T47D (cell line): ENCODE measurements at regions not wholly inside any gene's neighbourhood (a gene's known extent, or its start where the extent isn't known, plus 50 kb on each side); places are given as distances from the start of the nearest gene placed in this dataset.

ENCODE experiments used
- DNase-seq, 2 experiments: peaks; one replicate each; pipeline versions ENCODE4 v3.0.0 to v3.0.0-alpha.2; 2011 to 2012; ENCODE audit warnings: low read depth in 1 of 2, low spot score in 1 of 2
- JUND ChIP-seq: IDR thresholded peaks from 2 replicates; pipeline ENCODE4 v1.6.1; 2012; ENCODE audit warnings: low read depth
- in situ Hi-C: cut with HindIII; loops from 2 replicates; pipeline ENCODE4 v1.10.0; 2016; ENCODE audit warnings: low sequenced_read_pairs, low pct_unique_long_range_greater_than_20kb

DNA sequence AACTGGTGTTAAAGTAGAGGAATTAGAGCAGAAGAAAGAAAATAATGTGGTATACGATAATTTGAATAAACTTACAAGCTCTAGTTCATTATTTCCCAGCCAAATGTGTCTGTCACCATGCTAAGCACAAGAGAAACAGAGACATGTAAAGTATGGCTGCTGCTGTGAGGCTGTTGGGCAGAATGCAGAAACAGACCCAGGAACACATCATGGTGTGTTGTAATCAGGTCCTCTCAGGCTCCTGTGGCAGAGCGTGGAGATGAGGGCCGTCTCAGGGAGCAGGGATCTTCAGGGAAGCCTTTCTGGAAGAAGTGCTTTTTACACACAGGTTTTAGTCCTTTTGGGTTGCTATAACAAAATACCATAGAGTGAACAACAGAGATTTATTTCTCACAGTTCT, 710.7 kb upstream of the SGCG start:
- in situ Hi-C loops = no loop called here
- no peak for TF ChIP-seq JUND
- no peak for DNase-seq

DNA sequence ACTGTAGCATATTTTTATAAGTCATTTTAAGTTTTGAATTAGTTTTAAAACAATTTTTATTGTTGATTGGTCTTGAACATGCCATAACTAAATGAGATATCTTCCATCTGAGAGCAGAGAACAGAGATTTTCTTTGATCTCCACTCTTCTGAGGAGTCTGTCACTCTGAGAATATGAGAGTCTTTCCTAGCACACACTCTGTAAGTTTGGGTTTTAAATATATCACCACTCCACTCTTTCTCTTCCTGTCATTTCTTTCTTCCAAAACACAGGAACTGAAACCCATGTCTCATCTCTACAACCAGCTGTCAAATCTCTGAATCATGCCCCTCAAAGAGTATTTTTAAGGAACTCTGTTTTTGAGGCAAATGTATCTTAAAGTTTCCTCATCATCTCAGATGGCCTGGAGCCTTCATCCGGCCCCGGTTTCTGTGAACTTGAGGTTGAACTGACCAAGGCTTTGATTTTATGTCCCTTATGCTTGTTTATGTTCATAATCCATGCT, 698.2 kb upstream of the SGCG start:
- TF ChIP-seq JUND = no peak
- in situ Hi-C loops = no loop called here
- DNase-seq = no peak

DNA sequence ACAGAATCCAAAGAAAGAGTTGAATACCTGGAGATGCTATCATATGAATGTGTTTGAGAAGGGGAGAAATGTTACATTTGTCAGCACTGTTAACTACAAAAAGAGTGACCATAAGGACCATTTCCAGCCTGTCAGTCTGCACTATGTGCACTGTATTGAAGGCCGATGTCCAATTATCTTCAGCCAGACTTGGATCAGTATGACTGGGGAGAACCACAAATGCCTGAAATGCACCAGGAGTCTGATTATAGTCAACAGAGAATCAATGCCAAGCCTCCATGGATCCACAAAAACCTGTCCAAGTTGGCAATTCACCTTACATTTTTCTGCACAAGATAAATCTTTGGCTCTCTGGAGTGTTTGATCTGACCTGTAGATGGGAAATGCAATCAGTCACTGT, 697.5 kb upstream of the SGCG start:
- no peak for DNase-seq
- no peak for TF ChIP-seq JUND
- in situ Hi-C loops = no loop called here

DNA sequence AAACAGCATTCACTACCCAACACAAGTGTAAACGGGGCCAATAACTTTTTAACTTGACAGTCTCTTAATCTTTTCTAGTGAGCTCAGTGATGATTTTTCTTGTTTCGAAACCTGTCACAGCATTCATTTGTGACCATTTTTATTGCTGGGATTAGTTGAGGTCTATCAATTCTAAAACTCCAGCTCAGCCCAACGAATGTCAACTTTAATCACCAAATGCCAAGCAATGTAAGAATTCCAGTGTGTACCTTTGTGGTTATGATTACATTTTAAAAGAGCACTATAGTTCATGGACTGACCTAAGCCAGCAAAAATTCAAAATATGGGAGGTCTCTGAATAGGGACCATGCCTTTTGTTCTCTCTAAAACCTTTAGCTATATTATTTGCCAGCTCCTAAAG, 694.3 kb upstream of the SGCG start:
- in situ Hi-C loops = no loop called here
- no peak for DNase-seq
- no peak for TF ChIP-seq JUND

DNA sequence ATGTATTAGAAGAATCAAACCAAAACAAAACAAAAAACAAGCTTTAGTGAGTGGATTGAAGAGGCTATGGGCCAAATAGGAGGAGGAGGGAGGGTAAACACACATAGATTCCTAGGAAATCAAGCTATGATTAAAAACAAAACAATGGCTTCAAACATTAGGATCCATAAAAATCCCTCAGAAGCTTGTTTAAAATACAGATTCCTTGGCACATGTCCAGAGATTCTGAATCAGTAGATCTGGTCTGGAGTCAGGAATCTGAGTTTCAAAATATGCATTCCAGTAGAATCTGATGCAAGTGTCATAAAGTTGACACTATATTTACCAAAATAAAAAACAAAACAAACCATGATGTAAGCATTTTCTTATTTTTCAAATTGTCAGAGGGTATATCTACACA, 692.8 kb upstream of the SGCG start:
- in situ Hi-C loops = no loop called here
- DNase-seq = no peak
- TF ChIP-seq JUND = no peak

DNA sequence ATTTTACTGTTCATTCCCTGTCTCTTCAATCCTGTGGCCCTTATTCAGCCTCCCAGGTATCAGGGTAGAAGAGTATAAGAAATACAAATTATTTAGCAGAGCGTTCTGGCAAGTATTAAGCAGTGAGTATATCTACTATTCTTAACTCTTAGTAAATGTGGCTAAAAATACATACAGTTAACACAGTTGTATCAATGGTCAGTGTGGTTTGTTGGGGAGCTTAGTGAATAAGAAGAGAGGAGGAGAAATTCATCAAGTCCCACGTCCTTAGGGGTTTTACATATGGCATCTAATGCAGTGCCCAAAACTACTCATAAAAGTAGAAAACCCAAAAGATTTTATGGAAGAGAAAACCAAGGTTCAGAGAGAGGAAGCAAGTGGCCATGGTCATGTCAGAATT, 691.0 kb upstream of the SGCG start:
- in situ Hi-C loops = no loop called here
- no peak for TF ChIP-seq JUND

DNA sequence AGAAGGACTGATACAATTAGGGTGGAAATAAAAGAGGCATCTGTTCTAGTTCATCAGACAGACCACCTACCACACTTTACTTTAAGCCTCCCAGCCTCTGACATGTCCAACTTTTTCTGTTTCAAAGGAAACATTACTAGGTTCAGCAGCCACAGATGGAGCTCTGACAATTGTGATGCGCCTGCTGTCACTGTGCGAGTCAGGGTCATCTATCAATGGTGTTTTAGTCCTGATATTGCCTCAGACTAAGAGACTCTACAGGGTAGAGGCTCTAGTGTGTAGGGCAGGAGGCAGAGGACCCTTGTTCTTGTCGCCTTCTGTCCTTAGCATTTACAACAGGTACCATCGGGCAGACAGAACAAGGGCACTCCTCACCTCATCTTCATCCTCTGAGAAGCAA, 685.0 kb upstream of the SGCG start:
- no peak for DNase-seq
- in situ Hi-C loops = no loop called here
- TF ChIP-seq JUND = no peak

More for the DNA sequence above, 691.0 kb upstream of the SGCG start:
- DNase-seq = no peak

DNA sequence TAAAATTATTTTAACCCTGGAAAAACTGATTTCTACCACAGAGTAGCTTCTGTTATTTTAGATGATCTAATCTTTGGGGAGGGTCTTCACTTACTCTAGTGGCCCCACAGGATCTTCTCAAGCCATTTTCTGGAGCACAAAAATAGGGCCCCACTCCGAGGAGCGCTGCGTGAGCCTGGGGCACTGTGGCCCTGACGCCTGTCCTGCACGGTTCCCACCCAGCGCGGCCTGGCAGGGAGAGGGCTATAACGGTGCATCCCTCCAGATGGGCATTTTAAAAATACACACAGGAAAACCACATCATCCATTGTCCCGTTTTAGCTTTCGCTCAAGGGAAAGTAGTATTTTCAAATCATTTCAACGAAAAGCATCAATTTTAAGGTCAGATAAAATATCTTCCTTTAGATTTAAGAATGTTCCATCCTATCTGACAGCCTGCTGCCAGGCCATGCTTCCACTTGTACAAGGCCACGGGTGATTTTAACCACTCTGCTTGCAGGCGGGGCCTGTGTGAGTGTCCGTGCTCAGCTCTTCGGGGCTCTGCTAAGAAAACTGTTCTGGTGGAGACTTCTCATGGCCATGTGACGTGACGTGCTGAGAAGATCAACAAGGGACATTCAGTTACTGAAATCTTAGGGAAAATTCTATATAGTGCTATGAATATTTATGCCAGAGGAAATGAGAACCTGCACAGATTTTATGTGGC, 683.8 kb upstream of the SGCG start:
- DNase-seq = no peak
- no peak for TF ChIP-seq JUND
- in situ Hi-C loops = no loop called here

DNA sequence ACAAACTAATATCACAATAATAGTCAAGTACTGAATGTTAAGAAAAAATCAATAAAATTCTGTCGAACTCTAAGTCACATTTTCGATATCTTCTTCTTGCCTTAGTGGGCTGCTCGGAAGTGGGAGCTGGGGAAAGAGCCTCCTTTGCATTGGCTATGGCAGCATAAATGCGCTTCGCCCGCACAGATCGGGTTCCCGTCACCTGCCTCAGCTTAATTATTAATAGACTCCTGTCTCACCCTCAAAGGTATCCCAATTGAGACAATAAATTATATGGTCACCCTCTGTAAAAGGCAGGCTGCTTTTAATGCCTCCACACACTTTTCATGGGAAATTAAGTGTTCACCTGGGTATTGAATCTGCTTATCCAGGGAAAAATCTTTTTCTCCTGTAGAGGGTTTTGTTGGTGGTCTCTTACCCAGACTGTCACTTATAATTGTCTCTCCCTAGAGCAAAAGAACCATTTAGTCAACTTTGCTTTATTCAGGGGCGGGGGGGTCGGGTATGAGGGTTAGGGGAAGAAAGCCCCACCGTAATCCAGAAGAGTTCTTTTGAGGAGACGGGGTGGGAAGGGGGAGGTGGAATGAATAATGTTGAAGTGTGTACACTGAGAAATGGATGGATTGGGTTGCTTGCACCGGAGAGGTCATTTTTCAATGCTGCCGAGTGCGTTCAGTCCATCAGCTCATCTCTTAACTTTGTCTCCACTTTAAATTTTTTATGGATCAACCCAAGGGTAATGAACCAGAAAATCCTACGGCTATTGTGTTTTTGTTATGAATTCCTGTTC, 682.6 kb upstream of the SGCG start:
- DNase-seq = no peak
- TF ChIP-seq JUND = no peak
- in situ Hi-C loops = no loop called here

DNA sequence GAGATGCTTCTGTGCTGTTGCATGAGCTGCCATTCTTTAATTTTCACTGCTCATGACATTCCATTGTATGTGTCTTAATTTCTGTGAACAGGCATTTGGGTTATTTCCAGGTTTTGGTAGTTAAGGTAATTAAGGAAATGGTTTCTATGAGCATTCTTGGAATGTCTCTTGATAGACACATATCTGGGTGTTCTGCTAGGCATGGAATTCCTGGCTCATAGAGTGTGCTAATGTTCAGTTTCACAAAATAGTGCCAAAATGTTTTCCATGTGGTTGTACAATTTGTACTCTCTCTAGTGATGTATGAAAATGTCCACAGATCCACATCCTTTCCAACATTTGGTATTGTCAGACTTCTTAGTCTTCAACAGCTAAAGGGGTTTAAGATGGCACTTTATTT, 680.9 kb upstream of the SGCG start:
- in situ Hi-C loops = no loop called here
- no peak for DNase-seq
- no peak for TF ChIP-seq JUND

DNA sequence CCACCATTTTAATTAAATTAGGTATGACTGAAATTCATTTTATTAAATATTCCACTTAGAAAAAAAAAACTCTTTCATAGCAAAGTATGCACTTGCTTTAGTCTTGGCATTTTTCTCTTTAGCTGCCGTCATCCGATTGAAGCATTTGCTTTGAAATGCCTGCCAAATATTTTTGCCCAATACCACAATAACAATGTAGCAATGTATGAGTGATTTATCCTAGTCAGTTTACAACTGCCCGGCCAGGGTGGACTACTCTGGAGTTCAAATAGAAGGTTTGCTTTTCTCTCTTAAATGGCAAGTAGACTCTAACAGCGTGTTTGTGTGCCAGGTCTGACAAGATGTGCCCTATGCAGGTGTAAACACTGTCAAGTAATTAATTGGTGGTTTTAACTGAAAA, 675.3 kb upstream of the SGCG start:
- TF ChIP-seq JUND = no peak
- in situ Hi-C loops = no loop called here
- no peak for DNase-seq

DNA sequence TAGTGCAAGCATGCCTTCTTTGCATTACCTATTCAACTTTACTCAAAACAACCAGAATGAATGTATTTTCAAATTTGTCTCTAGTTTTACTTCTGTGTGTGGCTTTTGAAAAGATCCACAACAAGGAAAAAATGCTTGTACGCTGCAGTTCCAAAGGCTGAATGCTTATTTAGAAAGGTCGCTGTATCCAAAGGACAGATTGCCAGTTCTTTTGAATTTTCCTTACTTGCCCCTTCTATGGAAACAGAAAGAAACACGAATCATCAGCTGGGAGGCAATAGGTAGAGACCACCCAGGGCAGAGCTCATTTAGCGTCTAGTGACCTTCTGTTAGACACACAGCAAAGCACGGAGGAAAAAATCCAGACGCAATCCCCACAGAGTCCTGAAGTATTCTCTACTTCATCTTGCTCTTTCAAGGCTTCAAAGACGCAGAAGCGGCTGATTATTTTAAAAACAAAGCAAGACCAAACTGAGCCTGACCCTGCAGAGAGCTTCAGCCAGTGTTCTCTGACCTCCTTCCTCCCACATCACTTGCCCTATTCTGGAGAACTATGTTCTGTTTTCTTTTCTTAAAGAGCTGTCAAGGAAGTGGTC, 674.6 kb upstream of the SGCG start:
- DNase-seq = no peak
- TF ChIP-seq JUND = no peak
- in situ Hi-C loops = no loop called here

DNA sequence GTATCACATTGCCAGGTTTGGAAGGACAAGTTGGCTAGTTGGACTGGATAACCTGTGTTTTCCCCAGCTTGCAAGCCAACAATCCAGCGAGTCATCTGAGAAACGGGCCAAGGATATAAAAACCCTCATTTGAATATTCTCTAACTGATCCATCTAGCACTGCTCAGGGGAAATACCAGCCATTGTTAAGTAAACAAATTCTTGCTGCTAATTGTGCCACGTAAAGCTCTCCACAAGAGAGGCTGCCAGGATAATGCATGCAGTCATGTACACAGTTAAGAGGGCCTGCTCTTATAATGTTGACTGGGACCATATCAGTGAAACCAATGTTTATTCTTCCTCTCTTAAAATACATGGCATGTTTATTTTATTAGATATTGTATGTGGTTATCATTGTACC, 663.2 kb upstream of the SGCG start:
- in situ Hi-C loops = no loop called here
- TF ChIP-seq JUND = no peak

More for the DNA sequence above, 663.2 kb upstream of the SGCG start:
- DNase-seq = peak in 1 of 2 experiments; percentile 15
